GM19351 (cell line): ENCODE measurements at regions not wholly inside any gene's neighbourhood (a gene's known extent, or its start where the extent isn't known, plus 50 kb on each side); places are given as distances from the start of the nearest gene placed in this dataset.

ENCODE experiments used
- ATAC-seq: cut with Tn5 transposase; IDR thresholded peaks from one replicate; pipeline ENCODE4 v1.9.1; 2021; ENCODE audit warnings: mild to moderate bottlenecking, moderate library complexity; ENCODE audit not compliant: unreplicated experiment

GRCh38 chr6:155584006-155584405 lies 128.4 kb upstream of the NOX3 start:
- ATAC-seq = peak; percentile 64

DNA sequence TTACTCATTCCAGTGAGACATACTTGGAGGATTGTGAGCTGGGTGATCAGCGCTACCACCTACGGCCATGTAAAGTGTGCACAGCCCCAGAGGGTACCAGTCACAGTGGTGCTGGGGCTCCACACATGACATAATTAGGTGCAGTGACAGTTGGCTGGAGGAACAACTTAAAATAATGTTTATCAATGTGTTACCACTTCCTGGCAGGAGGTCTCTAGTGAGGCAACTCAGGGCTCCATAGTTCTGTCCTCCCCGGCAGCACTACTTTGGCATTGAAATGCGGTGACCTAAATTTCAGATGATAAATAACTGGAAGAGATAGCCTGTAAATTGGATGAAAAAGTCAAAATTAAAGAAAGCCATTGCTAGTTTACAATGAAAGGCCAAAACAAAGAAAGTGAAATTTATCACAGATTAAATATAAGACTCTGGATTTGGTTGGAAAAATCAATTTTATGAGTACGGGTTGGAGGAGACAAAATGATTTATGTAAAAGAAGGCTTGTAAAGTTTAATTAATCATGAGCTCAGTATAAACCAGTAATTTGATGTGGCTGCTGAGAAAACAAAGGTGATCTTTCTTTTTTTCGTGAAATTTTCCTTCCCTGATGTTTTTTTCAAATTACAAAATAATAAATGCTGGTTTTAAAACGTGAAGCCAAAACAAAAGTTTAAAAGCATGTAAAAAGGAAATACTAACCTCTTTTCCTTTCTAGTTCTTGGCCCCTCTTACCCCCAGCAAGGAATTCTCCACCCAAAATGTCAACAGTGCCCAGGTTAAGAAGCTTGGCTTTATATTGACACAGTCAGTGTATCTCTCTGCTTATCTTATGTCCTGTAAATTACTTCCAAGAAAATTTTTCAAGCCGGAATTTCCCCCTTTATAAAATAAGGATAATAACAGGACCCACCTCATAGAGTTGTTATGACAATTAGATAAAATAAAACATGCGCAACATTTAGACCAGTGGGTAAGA lies 126.7 kb upstream of the NOX3 start:
- no peak for ATAC-seq

- ATAC-seq = no peak
These were observed 125.3 kb upstream of the NOX3 start for GRCh38 chr6:155580904-155581303.

GRCh38 chr6:155578251-155578650 lies 122.6 kb upstream of the NOX3 start:
- no peak for ATAC-seq

GRCh38 chr6:155561966-155562364 lies 106.3 kb upstream of the NOX3 start:
- ATAC-seq = no peak

- no peak for ATAC-seq
These were observed 105.8 kb upstream of the NOX3 start for GRCh38 chr6:155561257-155561965.

- no peak for ATAC-seq
These were observed 94.3 kb upstream of the NOX3 start for GRCh38 chr6:155549928-155550327.

DNA sequence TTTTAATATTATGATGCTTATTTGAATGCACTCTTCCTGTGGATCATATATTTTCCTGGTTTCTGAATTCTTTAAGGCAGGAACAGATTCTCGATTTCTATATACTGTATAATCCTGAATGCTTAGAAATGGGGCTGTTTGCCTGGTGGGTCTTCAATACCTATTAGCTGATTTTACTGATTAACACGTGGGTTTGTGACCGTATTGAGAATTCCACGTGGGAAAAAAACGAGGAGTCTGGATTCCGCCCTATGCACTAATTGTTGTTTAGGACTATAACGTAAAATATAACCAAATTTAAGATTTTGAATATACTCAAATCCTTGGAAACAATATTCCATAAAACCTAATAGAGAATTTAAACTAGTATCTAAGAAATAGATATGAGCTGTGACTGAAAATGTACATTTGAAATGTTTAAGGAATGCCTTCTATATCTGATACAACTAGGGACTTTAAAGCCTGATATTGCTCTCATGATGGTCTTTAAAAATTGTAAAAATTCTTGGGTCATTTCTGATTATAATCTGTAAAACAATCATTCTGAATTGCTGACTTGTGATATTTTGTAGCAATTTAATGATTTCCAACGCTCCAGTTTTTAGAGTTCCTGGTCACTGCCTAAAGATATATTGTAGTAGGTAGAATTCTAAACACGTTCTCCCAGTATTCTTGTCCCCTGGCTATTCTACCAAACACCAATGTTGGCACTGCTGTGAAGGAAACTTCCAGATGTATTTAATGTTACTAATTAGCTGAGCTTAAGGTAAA lies 93.6 kb upstream of the NOX3 start:
- no peak for ATAC-seq

DNA sequence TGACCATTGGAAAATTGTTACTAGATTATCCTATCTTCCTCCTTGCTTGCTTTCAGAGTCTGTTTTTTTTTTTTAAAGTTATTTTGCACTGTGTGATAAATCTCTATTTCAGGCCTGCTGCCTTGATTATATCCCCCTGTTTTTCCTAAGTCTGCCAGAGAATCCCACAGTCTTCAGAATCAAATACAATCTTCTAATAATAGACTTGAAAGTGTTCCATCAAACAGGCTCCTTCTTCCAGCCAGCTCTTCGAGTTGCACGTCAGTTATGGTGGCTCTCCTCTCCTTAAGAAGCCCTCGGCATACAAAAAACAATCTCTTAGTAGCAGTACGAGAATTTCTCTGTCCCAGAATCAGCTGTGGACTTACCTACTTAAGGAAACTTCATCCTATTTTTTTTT lies 92.9 kb upstream of the NOX3 start:
- no peak for ATAC-seq

- no peak for ATAC-seq
These were observed 89.0 kb upstream of the NOX3 start for GRCh38 chr6:155544677-155545076.

GRCh38 chr6:155543166-155543847 lies 87.7 kb upstream of the NOX3 start:
- no peak for ATAC-seq

DNA sequence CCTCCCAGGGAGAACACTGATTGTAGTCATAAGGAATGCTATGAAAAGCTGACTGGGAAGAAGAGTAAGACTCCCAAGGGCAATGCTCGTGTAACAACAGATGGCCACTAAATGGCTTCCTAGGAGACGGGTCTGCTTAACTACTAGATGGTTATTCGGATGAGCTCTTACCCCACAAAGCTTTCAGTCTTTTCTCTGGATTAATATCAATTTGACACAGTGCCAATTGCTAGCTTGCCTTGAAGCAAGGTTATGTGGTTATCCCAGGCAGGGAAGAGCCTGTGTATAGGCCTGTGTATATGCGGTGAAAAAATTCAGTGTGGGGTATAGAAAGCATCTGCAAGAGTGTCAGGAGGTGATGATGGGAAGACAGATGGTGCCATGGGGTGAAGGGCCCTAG lies 86.4 kb upstream of the NOX3 start:
- ATAC-seq = no peak

DNA sequence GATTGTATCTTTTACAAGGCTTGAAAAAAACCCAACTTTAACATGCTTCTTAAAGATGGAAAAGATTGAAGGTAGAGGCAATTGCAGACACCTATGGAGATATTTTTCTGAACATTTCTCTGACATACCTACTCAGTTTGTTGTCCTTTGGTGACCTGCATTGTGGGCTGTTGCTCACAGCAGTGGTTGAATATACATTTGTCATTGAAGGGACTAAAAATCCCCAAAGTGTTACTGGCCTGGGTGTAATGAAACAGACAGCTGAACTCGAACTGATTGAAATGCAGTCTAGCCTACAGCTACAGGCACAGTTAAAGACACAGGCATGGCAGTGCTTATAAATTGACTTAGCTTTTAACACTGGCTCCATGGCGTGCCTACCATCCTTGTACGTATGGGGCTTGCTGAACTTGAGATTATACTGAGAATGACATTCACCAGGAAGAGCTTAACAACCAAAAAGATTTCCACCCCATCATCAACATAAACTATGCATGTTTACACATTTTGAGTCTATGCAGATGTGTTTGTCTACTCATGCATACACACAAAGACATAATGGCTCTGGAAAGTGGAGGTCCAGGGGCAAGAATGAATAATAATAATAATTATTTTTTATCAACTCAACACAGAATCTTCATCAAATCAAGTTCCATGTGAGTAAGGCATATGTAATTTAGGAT lies 83.2 kb upstream of the NOX3 start:
- no peak for ATAC-seq

DNA sequence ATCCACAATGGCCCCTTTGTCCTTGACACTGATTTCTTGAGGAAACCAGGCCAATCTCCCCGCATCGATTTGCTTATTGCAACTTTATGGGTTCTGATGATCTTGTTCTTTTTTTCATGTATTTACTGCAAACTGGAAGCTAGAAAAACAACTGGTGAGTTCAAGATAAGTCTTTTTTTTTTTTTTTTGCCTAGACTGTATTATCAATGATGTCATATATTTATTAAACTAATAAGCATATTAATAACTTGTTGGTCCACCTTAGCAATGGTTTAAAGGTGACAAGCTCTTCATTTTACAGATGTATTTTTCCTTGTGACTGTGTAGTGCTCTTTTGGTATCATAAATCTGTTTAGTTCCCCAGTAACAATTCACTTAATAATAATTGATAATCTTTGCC lies 79.0 kb upstream of the NOX3 start:
- ATAC-seq = no peak

DNA sequence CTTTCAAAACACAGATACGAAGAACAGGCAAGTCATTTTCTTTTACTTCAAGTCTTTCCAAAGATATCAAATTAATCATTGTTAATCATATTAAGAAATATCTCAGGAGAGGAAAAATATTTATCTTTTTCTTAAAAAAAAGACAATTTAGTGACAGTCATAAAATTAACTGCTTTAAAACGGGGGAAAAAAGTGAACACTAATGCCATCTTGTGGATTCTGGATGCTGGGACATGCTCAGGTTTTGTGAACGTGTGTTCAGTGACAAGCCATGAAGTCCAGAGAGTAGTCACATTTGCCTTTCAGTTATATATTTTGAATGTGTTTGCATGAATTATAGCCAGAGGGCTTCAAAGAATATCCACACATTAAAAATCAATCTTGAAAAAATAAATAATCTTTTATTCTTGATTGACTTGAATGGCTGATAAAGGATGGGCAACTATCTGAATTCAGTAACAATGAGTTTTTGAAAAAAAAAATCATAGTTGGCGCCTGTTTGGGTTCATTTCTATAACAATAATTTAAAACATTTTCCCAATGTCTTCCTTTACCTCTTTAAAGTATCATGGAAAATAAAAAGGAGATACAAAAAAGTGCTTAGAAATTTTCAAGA lies 74.7 kb upstream of the NOX3 start:
- peak; percentile 73 for ATAC-seq

DNA sequence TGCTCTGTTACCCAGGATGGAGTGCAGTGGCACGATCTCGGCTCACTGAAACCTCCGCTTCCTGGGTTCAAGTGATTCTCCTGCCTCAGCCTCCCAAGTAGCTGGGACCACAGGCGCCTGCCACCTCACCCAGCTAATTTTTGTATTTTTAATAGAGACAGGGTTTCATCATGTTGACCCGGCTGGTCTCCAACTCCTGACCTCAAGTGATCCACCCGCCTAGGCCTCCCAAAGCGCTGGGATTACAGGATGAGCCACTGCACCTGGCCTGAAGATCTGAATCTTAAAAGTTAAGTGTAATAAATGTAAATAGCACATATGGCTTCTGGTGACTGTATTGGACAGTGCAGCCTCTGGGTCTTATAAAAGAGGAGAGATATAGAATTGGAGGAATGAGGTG lies 74.2 kb upstream of the NOX3 start:
- peak; percentile 25 for ATAC-seq

- ATAC-seq = peak; percentile 51
These were observed 73.4 kb upstream of the NOX3 start for GRCh38 chr6:155528982-155529453.

DNA sequence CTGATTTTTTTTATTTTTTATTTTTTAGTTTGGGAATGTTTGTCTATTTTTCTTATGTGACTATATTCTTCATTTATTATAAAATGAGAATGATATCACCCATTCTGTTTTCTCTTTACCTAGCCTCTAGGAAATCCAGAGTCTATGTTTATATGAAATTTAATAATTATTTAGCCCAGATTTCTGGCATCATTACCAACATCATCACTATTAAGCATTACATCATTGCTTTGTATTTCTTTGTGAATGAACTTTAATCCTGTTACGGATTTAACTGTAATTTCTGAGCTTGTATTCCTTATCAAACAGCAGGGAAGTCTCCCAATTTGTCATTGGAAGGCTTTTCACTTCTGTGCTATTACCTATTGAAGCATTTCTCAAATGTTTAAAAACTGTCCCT lies 72.7 kb upstream of the NOX3 start:
- ATAC-seq = no peak

DNA sequence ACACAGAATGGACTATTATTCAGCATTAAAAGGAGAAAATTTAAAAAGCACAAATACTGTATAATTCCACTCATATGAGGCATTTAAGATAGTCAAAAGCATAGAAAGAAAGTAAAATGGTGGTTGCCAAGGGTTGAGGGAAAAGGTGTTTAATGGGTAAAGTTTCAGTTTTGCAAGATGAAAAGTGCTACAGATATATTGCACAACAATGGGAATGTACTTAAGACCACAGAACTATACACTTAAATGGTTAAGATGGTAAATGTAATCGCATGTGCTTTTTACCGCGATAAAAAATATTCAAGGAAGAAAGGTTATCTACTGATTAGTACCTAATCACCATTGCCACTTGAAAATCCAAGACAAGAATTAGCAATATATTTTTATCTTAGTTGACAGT lies 71.8 kb upstream of the NOX3 start:
- ATAC-seq = no peak
